Endothelial cell of umbilical vein (primary cell): ENCODE measurements at regions not wholly inside any gene's neighbourhood (a gene's known extent, or its start where the extent isn't known, plus 50 kb on each side); places are given as distances from the start of the nearest gene placed in this dataset.
A peak's percentile ranks its signal among the peaks of the same experiment; 100 is the strongest.

Source experiments
- BruUV-seq: library from RNA; stranded (reverse); fragments of 400-500 nt; replicated peaks from 2 replicates; lab custom pipeline; 2021; lab: Mats Ljungman, UMichigan
- CTCF ChIA-PET: fragments of 300-600, 350-600 bp; sonication (Branson Sonifier 250); formaldehyde crosslinking; loops from one replicate; lab custom pipeline; 2021; ENCODE audit warnings: antibody characterized with exemption, inconsistent platforms; lab: Charles Lee
- POLR2A ChIA-PET: fragments of 300-600, 350-600 bp; sonication (Branson Sonifier 250); formaldehyde crosslinking; loops from one replicate; lab custom pipeline; 2021; ENCODE audit warnings: antibody characterized with exemption, inconsistent platforms; lab: Charles Lee
- DNase-seq: peaks from one replicate; pipeline ENCODE4 v3.0.0-alpha.2; 2011; ENCODE audit warnings: low read depth, low spot score
- FAIRE-seq: peaks from 2 replicates; lab custom pipeline; 2011; peaks lifted over from hg19 to GRCh38; lab: Jason Lieb, UNC
- H2AFZ ChIP-seq: 2 replicates; pipeline ENCODE4 v1.6.0; 2012; ENCODE audit warnings: low read depth, low read length, control low read depth, inconsistent platforms
- H3K27ac ChIP-seq: 2 replicates; pipeline ENCODE4 v1.5.1; 2011; ENCODE audit warnings: low read depth, mild to moderate bottlenecking, control low read depth, low read length, moderate library complexity; ENCODE audit not compliant: insufficient read depth
- H3K27me3 ChIP-seq, 2 experiments: 2 replicates each; pipeline versions ENCODE4 v1.6.0 to v1.6.1; 2011; ENCODE audit warnings: low read length in 2 of 2, mixed read lengths in 1 of 2; ENCODE audit not compliant: control insufficient read depth in 2 of 2, insufficient read depth in 2 of 2
- H3K36me3 ChIP-seq, 2 experiments: 2 replicates in 1 of 2; 3 replicates in 1 of 2; pipeline ENCODE4 v1.5.1; 2011; ENCODE audit warnings: low read length in 2 of 2, mild to moderate bottlenecking in 1 of 2, moderate library complexity in 1 of 2; ENCODE audit not compliant: control insufficient read depth in 2 of 2, insufficient read depth in 2 of 2; ENCODE audit errors: extremely low read depth in 1 of 2
- H3K4me1 ChIP-seq: 3 replicates; pipeline ENCODE4 v1.5.1; 2011; ENCODE audit warnings: mild to moderate bottlenecking, low read length; ENCODE audit not compliant: control insufficient read depth, insufficient read depth; ENCODE audit errors: extremely low read depth
- H3K4me2 ChIP-seq: 2 replicates; pipeline ENCODE4 v1.6.1; 2011; ENCODE audit warnings: low read length, control low read depth, mixed read lengths; ENCODE audit not compliant: insufficient read depth
- H3K4me3 ChIP-seq, 3 experiments: fragments of 200-600 bp in 1 of 3; sonication (generic), shearing (Covaris generic) in 1 of 3; replicated peaks in 1 of 3; 2 replicates each; pipeline ENCODE4 v1.5.1; 2011 to 2016; ENCODE audit warnings: control low read depth in 3 of 3, low read length in 3 of 3, mild to moderate bottlenecking in 2 of 3, inconsistent platforms in 1 of 3, low read depth in 1 of 3, moderate library complexity in 1 of 3; ENCODE audit not compliant: insufficient read depth in 1 of 3
- H3K79me2 ChIP-seq: 2 replicates; pipeline ENCODE4 v1.6.0; 2012; ENCODE audit warnings: low read length, inconsistent platforms; ENCODE audit not compliant: control insufficient read depth, insufficient read depth
- H3K9ac ChIP-seq: replicated peaks from 2 replicates; pipeline ENCODE3; 2011; ENCODE audit warnings: low read length, control low read depth; ENCODE audit not compliant: insufficient read depth; ENCODE audit errors: extremely low read depth
- H3K9me1 ChIP-seq: replicated peaks from 3 replicates; pipeline ENCODE4 v1.6.0; 2011; ENCODE audit warnings: mild to moderate bottlenecking, low read length; ENCODE audit not compliant: control insufficient read depth, insufficient read depth; ENCODE audit errors: extremely low read depth
- H3K9me3 ChIP-seq: replicated peaks from 2 replicates; pipeline ENCODE4 v1.5.1; 2012; ENCODE audit warnings: low read length, inconsistent platforms; ENCODE audit not compliant: control insufficient read depth, insufficient read depth
- H4K20me1 ChIP-seq: replicated peaks from 2 replicates; pipeline ENCODE3; 2011; ENCODE audit warnings: mild to moderate bottlenecking, low read length; ENCODE audit not compliant: control insufficient read depth, insufficient read depth; ENCODE audit errors: extremely low read depth
- EZH2 ChIP-seq: IDR thresholded peaks from 2 replicates; pipeline ENCODE4 v1.6.1; 2012; ENCODE audit warnings: borderline replicate concordance, low read depth, mild to moderate bottlenecking, moderate library complexity, low read length, inconsistent platforms; ENCODE audit not compliant: severe bottlenecking
- FOS ChIP-seq: IDR thresholded peaks from 2 replicates; pipeline ENCODE4 v1.6.1; 2011; ENCODE audit warnings: mild to moderate bottlenecking, low read length, moderate library complexity, borderline replicate concordance; ENCODE audit not compliant: insufficient read depth
- GATA2 ChIP-seq: IDR thresholded peaks from 2 replicates; pipeline ENCODE4 v1.7.0; 2011; ENCODE audit warnings: low read depth, mild to moderate bottlenecking, moderate library complexity, mixed read lengths, low read length; ENCODE audit not compliant: insufficient read length, insufficient read depth
- JUN ChIP-seq: IDR thresholded peaks from 2 replicates; pipeline ENCODE4 v1.6.1; 2011; ENCODE audit warnings: borderline replicate concordance, low read depth; ENCODE audit not compliant: insufficient read length, insufficient read depth
- MYC ChIP-seq: IDR thresholded peaks from one replicate; pipeline ENCODE4 v1.6.1; 2011; ENCODE audit warnings: mild to moderate bottlenecking, low read depth, low read length
- POLR2A ChIP-seq: IDR thresholded peaks from 2 replicates; pipeline ENCODE4 v1.6.1; 2012; ENCODE audit warnings: low read depth, mild to moderate bottlenecking, control low read depth, low read length
- POLR2AphosphoS5 ChIP-seq: IDR thresholded peaks from 2 replicates; pipeline ENCODE4 v1.6.1; 2012; ENCODE audit warnings: low read depth, mild to moderate bottlenecking, control low read depth, low read length, moderate library complexity; ENCODE audit not compliant: insufficient read depth
- dilution Hi-C: fragments of 300-500 bp; cut with MboI; formaldehyde crosslinking; loops from one replicate; pipeline ENCODE4 v1.15.0; 2019; ENCODE audit warnings: low sequenced_read_pairs; ENCODE audit not compliant: extremely low pct_ligation_motif_present
- intact Hi-C: fragments of 100-400 bp; cut with micrococcal nuclease; formaldehyde crosslinking; loops from one replicate; pipeline ENCODE4 v1.10.0; 2022

GRCh38 chr3:106399761-106400160, 530.9 kb upstream of the CBLB start:
- intact Hi-C loops (no loop called here), dilution Hi-C loops (no loop called here)
- H2AFZ ChIP-seq, result no peak overlapping the region
- H3K27ac ChIP-seq, result no peak overlapping the region
- H3K27me3 ChIP-seq, result no peaks in the 10 kb centered on the region
- H3K4me2 ChIP-seq, result no peak overlapping the region
- no TSS peak for BruUV-seq
- POLR2A ChIA-PET, result no interaction called here
- no peak overlapping the region for H3K4me3 ChIP-seq
- H3K9me1 ChIP-seq, result no peaks in the 10 kb centered on the region
- H3K79me2 ChIP-seq, result no peaks in the 10 kb centered on the region
- H3K4me1 ChIP-seq, result no peaks in the 10 kb centered on the region
- H4K20me1 ChIP-seq, result no peaks in the 10 kb centered on the region
- no peak overlapping the region for H3K9ac ChIP-seq
- no peak for FAIRE-seq
- no peaks in the 10 kb centered on the region for H3K36me3 ChIP-seq
- TF ChIP-seq MYC, result no peak
- TF ChIP-seq GATA2, result no peak
- TF ChIP-seq POLR2A, result no peak
- TF ChIP-seq EZH2, result no peak
- DNase-seq, result no peak
- CTCF ChIA-PET, result no interaction called here
- H3K9me3 ChIP-seq, result no peaks in the 10 kb centered on the region

GRCh38 chr3:106401666-106402490, 533.1 kb upstream of the CBLB start:
- ChIA-PET POLR2A (no interaction called here), CTCF (no interaction called here)
- no TSS peak for BruUV-seq
- no peaks in the 10 kb centered on the region for H4K20me1 ChIP-seq
- intact Hi-C loops (no loop called here), dilution Hi-C loops (no loop called here)
- TF ChIP-seq JUN, result no peak
- no peak for TF ChIP-seq POLR2AphosphoS5
- TF ChIP-seq MYC, result no peak
- no peak for TF ChIP-seq FOS
- no peak overlapping the region for H3K9ac ChIP-seq
- H3K79me2 ChIP-seq, result no peaks in the 10 kb centered on the region
- no peak overlapping the region for H3K4me2 ChIP-seq
- no peaks in the 10 kb centered on the region for H3K9me3 ChIP-seq
- no peak for FAIRE-seq
- no peak overlapping the region for H3K4me3 ChIP-seq
- H3K9me1 ChIP-seq, result no peaks in the 10 kb centered on the region
- H3K27me3 ChIP-seq, result no peaks in the 10 kb centered on the region
- H3K4me1 ChIP-seq, result no peaks in the 10 kb centered on the region
- H3K36me3 ChIP-seq, result no peaks in the 10 kb centered on the region
- peak; percentile 24 for DNase-seq
- no peak overlapping the region for H3K27ac ChIP-seq
- no peak overlapping the region for H2AFZ ChIP-seq
